Stimulated activated CD4-positive, alpha-beta T cell treated with anti-CD3 and anti-CD28 coated beads, Interleukin-4, amount 100 ng/mL, for 1 hour (primary cell): ENCODE measurements at regions not wholly inside any gene's neighbourhood (a gene's known extent, or its start where the extent isn't known, plus 50 kb on each side); places are given as distances from the start of the nearest gene placed in this dataset.
"Not testable (repeated sequence)": the region's sequence is repeated elsewhere in the genome, so short reads cannot be mapped to it uniquely, and the experiment has no call there.

ENCODE experiments used
- DNase-seq: peaks from one replicate; pipeline ENCODE4 v3.0.0-alpha.2; 2020

DNA sequence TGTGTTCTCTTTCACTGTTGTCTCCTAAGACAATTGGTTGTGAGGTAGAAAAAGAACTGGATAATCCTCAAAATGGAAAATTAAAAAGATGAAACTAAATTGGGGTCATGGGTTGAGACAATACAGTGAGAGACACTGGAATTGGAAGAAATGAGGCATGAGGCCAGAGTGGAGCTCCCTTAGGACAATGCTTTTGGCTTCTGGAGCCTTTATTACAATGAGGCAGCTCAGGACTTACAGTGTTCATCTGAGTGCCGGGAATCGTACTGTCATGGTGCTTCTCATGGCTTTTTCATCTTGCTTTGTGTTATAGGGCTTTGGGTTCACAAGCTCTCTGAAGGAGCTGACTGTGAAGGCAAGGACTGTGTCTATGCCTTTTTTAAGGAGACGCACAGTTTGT lies 293.5 kb downstream of the SOX2 start:
- no peak for DNase-seq

DNA sequence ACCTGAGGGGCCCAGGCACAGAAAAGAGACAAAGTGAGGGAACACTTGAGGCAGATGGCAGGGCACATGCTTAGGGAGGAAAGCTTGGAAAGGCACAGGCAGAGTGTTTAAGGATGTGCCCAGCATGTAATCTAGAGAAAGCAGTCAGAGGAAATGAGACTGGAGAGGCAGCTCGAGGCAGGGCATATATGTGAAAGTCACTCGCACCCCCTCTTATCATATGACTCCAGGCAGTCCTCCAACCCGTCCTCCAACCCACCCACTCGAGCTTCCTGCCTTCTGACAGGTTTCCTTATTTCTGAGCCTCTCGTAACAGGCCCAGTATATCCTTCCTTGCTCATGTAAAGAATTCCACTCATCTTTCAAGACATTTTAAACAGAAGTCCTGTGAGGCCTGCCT lies 294.0 kb downstream of the SOX2 start:
- no peak for DNase-seq

DNA sequence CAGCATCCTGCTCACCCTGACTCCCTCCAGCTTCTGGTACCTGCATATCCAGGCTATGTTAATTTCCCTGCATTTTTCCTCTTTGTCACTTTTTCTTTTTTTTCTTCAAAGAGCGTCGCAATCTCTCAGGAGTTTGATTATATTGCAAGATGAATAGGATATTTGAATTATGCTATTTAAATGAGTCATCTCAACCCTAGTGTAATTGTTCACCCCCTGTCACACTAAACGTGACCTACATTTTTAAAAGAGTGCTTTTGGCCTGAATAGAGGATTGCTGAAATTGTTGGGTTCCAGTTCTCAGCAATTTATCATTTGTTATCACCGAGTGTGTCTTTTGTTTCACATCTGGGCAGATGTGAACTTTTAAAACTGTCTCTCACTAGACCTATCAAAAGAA lies 294.7 kb downstream of the SOX2 start:
- DNase-seq: no peak

DNA sequence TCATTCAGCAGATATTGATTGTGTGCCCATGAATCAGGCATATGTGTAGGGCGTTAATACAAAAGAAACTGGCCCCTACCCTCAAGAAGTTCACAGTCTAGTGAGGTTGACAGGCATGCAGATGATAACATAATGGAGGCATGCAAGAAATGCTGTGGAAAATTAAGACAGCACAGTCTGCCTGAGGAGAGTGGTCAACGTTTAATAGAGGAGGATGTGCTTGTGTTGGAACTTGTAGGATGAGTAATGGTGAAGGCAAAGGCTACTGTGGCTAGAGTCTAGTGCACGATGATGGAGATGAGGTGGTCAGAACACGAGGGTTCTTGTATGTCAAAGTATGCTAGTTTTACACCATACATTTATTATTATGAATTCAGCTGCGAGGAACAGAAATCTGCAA lies 295.7 kb downstream of the SOX2 start:
- no peak for DNase-seq

DNA sequence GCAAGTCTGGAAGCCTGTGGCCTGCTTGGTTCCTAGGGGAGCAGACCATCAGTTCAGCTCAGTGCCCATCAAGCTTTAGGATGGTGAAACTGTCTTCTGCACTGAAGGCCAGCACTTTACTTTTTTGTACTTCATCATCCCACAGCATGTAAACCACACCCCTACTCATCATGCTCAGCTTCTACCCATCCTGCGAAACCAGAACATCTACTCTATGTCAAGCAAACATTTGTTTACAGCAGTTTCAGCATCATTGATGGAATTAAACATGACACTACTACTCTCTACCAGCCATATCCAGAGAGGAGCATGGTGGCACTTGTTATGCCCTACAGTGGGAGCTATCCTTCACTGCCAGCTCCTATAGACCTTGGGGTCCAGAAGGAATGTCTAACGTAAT lies 306.6 kb downstream of the SOX2 start:
- DNase-seq: no peak

DNA sequence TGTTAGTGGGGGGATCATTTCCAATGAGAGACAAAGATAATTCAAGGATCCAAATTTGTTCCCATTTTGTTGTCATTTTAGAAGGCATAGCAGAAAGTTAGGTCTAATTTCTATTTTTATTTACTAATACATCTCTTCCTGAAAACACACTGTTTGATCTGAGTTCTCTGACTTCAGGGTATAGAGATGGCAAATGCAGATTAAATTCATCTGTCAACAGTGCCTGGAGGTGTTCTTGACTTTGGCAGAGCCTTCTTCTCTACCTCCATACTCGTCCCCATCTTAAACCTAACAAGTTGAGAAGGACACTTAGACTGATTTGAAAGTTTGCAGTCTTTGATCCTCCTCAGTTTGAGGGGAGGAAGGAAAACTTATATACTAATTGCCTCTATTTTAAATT lies 308.2 kb downstream of the SOX2 start:
- DNase-seq: no peak

DNA sequence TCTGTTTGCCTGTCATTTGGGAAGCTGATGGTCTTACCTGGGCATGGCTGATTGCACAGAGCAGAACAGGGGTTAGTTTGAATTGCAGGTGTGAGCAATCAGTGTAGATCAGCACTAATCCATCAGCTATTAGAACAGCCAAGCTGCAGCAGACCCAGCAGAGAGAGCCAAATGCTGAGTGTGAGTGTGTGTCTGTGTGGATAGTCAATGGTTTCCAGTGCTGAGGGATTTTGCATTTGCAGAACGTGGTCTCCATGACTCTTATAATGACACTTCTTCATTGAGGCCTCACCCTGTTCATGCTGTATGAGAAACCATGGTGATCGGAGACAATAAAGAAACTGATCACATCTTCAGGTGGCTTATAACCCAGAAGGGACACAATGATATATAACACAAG lies 312.1 kb downstream of the SOX2 start:
- DNase-seq: no peak

DNA sequence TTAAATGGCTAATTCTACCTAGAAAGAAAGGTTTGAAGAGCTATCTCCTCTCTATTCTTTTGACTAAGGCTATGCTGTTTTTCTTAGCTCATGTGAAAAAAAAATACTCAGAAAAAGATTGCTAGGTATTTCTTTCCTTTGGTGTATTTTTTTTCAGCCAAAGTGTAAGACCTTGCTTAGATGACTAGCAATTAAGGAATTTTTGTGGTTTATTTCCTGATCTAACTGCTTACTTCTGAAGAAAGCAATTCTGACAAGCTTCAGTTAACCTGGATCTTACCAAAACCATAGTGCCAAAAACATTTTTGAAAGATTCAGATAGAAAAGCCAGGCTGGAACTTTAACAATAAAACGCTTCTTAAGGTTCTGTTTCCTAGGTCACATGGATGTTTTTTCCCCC lies 315.6 kb downstream of the SOX2 start:
- DNase-seq: no peak

DNA sequence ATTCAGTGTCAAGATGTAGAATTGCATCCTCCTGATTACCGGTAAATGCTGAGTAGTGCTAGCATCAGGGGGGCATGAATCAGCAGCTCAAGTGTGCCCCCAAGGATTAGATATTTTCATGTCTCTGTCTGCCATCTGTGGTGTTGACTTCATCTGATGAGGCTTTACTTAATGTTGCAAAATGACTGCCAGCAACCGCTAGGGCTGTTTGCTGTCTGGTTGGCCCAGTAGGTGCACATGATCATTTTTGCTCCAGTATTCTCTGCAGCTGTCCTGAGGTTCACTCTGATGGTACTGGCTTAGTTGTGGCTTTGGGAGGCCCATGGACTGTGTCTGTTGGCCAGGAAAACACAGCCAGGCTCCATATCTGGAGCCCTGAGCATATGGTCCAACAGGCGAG lies 316.4 kb downstream of the SOX2 start:
- no peak for DNase-seq

DNA sequence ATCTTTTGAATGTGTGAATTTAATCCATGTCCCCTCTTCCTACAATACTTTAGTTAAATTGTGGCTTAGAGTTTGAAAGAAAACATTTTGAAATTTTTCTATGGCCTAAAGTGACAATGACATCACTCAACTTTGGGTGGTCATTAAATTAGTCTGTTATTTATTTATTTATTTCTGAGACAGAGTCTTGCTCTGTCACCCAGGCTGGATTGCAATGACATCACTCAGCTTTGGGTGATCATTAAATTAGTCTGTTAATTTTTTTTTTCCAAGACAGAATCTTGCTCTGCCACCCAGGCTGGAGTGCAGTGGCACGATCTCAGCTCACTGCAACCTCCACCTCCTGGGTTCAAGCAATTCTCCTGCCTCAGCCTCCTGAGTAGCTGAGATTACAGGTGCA lies 322.5 kb downstream of the SOX2 start:
- not testable (repeated sequence) for DNase-seq

DNA sequence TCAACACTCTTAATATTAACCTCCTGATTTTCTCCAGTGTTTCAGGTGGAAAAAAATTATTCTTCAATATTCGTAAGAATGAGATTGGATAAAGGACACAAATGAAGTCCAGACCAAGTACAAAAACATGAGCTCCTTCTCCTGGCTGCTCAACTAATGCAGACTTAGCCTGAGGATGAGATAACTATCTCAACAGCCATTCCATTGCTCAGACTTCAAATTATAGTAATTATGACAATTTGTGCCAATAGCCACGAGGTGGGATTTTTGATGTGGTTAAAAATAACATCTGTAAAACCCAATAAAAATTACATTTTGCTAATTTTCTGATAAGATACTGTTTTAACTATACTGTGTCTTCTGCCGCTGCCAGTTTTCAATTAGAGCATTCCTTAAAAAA lies 323.6 kb downstream of the SOX2 start:
- DNase-seq: no peak

DNA sequence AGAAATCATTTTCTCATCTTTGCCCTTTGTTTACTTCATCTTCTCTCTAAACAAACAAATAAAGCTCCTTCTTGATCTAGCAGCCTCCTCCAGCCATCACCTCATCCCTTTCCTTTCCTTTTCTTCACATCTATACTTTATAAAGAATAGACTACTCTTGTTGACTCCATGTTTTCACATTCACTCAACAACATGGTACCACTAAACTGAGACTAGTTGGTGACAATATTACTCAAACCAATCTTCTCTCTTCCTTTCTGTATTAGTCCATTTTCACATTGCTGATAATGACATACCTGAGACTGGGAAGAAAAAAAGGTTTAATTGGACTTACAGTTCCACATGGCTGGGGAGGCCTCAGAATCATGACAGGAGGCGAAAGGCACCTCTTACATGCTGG lies 324.7 kb downstream of the SOX2 start:
- DNase-seq: no peak

DNA sequence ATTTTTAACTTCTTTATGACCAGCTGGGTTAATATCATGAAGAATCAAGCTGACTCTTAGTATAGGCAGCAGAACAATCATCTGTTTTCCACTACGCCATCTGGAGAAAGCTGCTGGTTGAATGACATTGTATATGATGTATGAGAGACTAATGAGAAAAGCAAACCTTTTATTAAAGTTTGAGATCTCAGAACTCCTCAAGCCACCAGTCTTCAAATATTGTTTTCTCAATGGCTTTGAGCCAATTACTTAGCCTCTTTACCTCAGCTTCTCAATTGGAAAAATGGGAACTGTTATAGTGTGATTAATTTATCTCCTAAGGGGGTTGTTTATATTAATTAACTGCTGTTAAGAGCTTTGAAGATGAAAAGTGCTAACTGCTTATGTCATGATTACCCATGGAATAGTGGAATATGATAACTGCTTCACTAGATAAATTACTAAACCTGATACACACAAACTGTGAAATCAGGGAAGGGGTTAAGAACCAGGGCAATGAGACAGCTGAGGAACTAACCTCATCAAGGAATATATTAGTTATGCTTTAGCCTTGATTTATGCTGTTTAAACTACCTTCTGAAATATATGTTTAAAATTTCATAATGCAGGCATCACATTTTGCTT lies 330.1 kb downstream of the SOX2 start:
- no peak for DNase-seq

DNA sequence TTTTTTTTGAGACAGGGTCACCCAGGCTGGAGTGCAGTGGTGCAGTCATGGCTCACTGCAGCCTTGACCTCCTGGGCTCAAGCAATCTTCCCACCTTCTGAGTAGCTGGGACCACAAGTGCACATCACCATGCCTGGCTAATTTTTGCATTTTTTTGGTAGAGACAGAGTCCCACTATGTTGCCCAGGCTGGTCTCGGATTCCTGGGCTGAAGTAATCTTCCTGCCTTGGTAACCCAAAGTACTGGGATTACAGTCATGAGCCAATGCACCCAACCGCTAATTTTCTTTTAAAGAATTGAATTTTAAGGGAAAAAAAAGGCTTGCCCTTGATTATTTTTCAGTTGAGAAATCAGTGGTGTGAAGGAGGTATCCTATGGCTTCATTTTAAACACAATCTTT lies 334.0 kb downstream of the SOX2 start:
- no peak for DNase-seq

DNA sequence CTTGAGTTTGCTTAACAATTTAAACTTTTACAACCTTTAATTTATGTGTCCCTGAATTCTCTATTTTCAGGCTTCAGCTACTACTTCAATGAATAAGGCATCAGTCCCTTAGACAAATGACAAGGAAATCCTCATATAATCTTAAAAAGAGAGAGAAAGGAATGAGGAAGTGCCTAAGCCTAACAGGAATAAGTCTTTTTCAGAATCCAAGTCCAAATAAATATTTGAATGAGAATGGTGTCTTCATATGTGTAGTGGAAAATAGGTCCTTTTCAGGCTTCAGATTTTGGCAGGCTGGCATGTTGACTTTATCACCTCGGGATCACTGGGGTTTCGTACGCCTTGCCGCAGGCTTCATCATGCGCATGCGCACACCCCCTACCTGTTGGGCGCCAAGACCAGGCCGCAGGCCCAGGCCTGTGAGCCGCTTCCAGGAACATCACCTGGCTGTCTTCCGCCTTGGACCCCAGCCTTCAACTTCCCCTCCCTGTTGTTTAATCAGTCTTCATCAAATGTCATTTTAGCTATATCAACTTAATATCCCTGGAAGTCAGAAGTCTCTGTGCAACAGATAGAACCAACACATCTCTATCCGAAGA lies 334.5 kb downstream of the SOX2 start:
- DNase-seq: no peak

DNA sequence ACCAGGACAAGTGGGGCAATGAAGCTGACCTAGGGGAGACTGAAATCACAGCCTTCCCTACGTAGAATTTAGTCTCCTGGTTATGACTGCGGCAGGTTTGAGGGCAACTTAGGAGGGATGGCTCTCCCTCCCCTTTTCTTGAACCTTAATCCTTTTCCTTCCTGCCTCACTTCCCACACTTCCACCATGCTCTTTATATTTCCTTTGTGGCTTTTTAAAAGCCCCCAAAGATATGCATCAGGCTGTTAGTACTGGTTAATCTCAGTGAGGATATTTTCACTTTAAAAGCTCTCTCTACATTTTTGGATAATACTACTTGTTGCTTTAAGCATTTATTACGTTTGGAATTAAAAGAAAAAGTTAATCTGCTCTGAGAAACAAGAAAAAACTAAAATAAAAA lies 339.2 kb downstream of the SOX2 start:
- no peak for DNase-seq

DNA sequence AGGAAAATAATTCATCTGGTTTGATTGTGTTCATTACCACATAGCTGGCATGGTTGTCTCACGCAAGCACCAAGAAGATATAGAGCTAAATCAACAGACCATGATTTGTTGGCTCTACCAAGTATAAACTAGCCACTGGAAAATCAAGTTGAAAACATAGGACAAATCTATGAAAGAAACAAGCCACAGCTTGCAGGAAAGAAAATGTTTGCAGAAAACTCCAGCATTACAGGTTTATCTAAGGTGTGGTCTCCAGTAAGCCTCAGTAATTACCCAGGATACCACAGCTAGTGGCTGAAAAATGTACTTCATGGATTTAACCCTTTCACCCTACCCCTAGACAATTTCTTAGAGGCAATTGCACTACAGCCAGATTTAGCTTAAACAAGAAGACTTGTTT lies 340.6 kb downstream of the SOX2 start:
- no peak for DNase-seq

DNA sequence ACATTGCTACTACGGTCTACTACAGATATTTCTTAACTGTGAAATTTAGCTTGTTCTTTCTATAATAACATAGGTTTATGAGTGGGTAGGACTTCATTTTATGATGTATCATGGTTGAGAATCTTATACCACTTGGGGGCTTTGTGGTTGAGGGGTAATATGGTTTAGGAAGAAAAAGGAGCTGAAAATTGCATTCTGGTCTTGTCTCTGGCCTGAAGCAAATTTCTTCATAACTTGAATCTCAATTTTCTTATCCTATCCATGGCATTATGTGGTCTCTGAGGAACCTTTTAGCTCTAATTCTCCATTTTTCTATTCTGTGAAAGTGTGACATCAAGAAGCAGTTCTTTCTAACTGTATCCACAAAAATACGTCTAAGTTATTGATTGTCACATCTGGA lies 341.0 kb downstream of the SOX2 start:
- DNase-seq: no peak

DNA sequence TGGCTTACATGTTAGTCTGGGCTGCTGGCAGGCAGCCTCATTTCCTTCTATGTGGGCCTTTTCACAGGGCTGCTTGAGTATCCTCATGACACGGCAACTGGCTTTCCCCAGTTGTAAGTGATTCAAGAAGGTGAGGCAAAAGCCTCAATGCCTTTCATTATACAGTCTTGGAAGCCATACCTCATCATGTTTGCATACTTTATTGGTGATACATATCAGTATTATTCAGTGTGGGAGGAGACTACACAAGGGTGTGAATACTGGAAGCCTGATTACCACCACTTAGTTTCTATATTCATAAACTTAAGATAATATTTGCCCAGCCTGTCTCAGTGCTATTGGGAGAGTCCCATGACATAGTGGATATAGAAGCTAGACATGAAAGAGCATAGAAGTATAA lies 346.8 kb downstream of the SOX2 start:
- no peak for DNase-seq

DNA sequence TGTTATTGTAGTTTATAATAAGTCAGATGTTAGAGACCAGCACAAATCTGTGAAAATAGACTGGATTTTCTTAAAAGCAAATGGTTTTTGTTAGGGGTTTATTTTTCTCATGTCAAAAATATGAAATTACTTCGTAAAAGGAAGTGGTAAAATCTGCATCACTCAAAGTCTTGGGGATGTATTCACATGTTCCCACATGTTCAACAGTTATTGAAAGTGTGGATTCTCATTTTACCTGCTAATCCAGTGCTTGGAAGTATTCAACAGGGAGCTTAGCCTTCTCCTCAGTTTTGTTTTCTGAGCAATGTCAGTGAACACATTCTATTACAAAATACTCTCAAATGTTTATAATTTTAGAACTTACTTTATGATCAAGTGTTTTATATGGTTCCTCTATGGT lies 352.0 kb downstream of the SOX2 start:
- DNase-seq: no peak

DNA sequence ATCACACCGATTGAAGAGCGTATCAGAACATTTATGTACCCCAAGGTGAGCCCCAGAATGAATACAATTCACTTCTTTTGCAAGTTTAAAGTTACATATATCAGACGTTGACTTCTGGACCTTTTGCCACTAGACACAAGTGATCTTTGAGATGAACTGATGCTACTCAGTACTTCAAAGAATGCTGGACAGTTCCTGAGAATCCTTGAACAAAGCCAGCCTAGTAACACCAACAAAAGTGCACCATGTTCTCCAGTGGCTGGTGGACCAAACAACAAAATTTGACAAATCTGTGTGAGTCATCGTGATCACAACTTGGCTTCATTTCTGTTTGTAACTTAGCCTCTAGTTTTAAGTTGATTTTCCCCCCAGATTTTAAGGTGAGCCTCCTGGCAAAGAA lies 355.7 kb downstream of the SOX2 start:
- no peak for DNase-seq

DNA sequence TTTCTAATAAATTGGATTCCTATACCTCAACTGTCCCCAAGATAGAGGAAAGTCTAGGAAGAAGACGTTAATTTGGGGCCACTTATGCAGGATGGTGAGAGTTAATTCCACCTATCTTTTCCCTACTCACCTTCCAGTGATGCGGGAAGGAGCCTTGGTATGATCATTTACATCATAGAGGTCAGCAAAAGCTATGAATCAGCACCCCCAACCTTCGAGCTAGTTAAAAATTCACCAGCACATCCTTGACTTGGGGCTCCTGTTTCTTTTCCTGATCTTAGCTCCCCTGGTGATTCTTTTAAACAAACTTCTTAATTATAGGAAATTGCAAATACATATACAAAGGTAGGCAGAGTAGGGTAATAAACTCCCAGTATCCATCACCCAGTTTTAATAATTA lies 366.6 kb downstream of the SOX2 start:
- DNase-seq: no peak

DNA sequence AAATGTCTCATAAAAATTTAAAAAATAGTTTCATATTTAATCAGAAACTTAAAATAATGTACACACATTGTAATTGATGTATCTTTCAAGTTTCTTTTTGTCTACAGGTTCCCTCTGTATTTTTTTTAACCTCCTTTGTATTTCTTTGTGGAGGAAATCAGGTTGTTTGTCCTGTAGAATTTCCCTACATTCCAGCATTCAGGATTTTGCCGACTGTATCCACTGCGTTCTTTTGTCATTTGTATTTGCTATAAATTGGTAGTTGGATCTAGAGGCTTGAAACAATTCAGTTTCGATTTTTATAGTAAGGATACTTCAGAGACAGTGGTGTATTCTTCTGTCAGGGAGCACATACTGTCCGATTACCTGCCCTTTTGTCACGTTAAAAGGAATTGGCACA lies 367.2 kb downstream of the SOX2 start:
- no peak for DNase-seq

DNA sequence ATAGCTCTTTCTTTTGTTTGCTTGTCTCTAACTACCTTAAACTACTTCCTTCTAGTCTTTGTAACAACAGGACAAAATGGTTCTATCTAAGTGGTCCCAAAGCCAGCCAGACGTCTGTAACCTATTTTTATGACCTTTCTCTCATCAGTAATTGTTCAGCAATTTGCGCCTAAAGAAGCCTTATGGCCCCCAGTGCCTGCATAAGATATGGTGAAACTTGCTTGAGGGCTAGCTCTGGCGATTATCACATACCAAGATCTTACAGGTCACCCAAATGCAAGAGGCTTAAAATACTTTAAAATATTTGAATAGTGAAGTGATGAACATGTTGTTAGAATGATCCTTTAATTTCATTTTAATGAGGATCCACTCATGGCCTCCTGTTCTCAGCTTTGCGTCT lies 369.4 kb downstream of the SOX2 start:
- no peak for DNase-seq

DNA sequence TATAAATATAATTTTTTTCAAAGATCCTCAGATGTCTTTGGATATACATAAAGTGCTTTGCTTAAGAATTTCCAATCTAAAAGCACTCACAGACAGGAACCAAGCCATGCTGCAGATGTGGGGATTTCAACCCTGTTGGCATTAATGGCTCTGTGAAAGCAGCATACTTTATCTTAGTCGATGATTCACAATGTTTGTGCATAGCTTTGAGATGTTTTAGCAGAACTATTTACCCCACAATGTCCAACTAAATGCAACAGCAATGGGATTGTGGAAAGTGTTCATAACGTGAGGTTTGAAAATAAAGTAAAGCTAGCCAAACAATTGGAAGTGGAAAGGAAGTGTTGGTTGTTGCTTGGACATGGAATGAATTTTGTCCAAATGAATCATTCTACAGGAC lies 371.4 kb downstream of the SOX2 start:
- DNase-seq: no peak
